Astrocyte of the spinal cord (primary cell): ENCODE measurements at regions not wholly inside any gene's neighbourhood (a gene's known extent, or its start where the extent isn't known, plus 50 kb on each side); places are given as distances from the start of the nearest gene placed in this dataset.

Source experiments
- DNase-seq: peaks from one replicate; pipeline ENCODE4 v3.0.0; 2011; ENCODE audit warnings: low read depth, low spot score
- H3K4me3 ChIP-seq: 2 replicates; pipeline ENCODE4 v1.5.1; 2011; ENCODE audit warnings: low read depth, mild to moderate bottlenecking, low read length, moderate library complexity
- CTCF ChIP-seq: IDR thresholded peaks from 2 replicates; pipeline ENCODE4 v1.5.1; 2012; ENCODE audit warnings: low read depth, mild to moderate bottlenecking, low read length, inconsistent platforms
- in situ Hi-C: cut with HindIII; loops from 2 replicates; pipeline ENCODE4 v1.10.0; 2017; ENCODE audit warnings: low sequenced_read_pairs

- TF ChIP-seq CTCF: no peak
- H3K4me3 ChIP-seq: no peak overlapping the region
- DNase-seq: peak; percentile 6
- in situ Hi-C loops: no loop called here
These were observed 79.3 kb downstream of the PTCHD4 start for GRCh38 chr6:48031711-48032110.

- in situ Hi-C loops: no loop called here
- TF ChIP-seq CTCF: no peak
These were observed 83.1 kb downstream of the PTCHD4 start for GRCh38 chr6:48027704-48028435.

DNA sequence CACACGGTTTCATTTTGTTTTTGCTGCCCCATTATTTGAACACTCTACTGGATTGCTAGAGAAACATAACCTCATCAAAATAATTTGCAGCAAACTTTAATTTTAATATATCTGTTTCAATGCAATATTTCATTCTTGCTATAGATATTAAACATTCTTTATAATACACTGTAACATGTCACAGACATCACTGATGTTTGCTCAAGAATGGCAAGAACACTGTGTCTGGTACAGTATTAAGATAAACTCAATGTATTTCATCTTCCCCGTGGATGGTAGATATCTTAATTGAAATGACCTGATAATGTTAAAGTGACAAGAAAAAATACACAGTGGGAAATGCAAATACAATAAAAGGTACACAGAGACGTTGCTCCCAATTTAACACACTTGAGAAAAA lies 86.0 kb downstream of the PTCHD4 start:
- TF ChIP-seq CTCF: no peak
- DNase-seq: no peak
- in situ Hi-C loops: no loop called here
- H3K4me3 ChIP-seq: no peak overlapping the region

More at GRCh38 chr6:48027704-48028435, 83.1 kb downstream of the PTCHD4 start:
- DNase-seq: no peak
- H3K4me3 ChIP-seq: no peak overlapping the region

DNA sequence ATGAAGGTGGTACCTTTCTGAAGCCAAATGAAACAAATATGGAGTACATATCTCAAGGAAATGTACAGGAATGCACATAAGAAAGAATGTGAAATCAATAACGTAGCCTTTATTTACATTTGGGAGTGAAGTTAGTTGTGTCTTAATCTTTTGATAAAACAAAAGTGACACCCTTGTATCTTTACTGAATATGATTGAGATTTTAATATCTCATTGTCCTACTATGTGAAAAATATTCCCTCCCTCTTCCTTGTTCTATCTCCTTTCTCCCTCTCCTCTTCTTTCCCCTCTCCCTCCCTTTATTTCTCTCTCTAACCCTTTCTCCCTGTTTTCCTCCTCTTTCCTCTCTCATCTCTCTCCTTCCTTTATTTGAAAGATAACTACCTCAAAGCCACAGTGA lies 89.1 kb downstream of the PTCHD4 start:
- no peak for DNase-seq
- no peak for TF ChIP-seq CTCF
- in situ Hi-C loops: no loop called here
- no peak overlapping the region for H3K4me3 ChIP-seq

DNA sequence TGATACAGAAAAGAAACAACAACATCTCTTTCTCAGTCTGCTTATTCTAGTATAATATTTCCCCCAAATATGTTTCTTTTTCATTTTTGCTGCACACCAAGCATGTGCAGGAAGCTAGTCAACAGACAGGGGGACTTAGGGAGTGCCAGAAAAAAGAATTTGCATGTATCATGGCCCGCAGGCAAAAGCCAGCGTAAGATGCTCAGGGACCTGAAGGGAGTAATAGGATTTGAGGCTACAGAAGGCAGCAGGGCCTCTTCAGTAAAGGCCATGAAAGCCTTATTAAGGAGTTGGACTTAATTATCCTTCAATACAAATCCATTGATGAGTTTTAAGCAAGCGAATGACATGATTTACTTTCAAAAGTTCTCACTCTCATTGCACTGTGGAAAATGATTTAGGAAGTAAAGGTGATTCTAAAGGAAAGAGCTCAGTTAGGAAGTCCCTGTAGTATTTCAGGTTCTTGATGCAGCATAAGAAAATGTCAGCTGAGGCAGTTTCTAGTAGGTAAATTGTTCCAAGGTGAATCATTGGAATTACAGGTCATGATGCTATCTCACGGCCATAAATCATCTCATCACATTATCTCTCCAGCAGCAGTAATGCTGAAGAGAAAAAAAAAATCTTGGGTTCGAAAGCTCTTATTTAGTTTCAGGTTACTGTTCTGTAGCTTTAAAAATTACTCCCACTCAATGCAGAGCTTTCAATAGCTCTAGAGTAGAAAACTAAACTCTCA lies 94.8 kb downstream of the PTCHD4 start:
- no peak for DNase-seq
- no peak overlapping the region for H3K4me3 ChIP-seq
- TF ChIP-seq CTCF: no peak
- in situ Hi-C loops: no loop called here

- no peak overlapping the region for H3K4me3 ChIP-seq
These were observed 118.2 kb downstream of the PTCHD4 start for GRCh38 chr6:47992809-47993208.

More at GRCh38 chr6:47992809-47993208, 118.2 kb downstream of the PTCHD4 start:
- TF ChIP-seq CTCF: no peak
- DNase-seq: no peak
- in situ Hi-C loops: no loop called here
